ENCODE measurements at regions not wholly inside any gene's neighbourhood (a gene's known extent, or its start where the extent isn't known, plus 50 kb on each side); places are given as distances from the start of the nearest gene placed in this dataset.
A peak's percentile ranks its signal among the peaks of the same experiment; 100 is the strongest.

DNA sequence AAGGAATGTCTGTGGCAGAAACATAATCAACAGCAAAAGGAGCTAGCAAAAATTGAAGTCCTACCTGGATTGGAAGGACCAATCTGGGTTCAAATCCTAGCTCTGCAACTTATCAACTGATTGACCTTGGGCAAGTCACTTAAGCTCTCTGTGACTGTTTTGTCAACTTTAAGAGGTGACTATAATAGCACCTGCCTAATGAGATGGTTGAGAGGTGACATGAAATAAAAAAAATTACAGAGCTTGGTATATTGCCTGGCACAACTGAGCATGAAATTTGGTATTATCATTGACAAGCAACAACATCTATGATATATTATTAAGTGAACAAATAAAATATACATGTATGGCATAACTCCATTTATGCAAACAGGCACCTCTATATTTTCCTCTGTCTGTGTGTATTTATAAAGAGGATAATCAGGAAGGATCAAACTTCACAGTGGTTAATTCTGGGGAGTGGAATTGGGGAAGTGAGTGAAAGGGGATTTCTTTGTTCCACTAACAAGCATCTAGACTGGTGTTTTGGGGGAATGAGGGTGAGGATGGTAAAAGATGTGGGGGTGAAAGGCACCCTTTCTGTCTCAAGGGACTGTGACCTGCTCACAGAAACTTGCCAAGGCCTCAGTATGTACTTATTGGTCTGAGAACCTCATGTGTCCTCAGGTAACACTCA lies 132.8 kb upstream of the SERTAD2 start:
- no peak for DNase-seq (ENCODE audit: low read depth)
- H3K4me3 ChIP-seq (replicated peaks; ENCODE audit: low read depth, low read length), result no peak overlapping the region
- no peak for TF ChIP-seq CTCF (IDR thresholded peaks at IDR 0.05; ENCODE audit: low read length, missing control alignments)

- no peak for TF ChIP-seq CTCF (IDR thresholded peaks at IDR 0.05; ENCODE audit: low read length, missing control alignments)
- no peak for DNase-seq (ENCODE audit: low read depth)
- no peak overlapping the region for H3K4me3 ChIP-seq (replicated peaks; ENCODE audit: low read depth, low read length)
Measured at GRCh38 chr2:64787019-64787365, 133.3 kb upstream of the SERTAD2 start.

GRCh38 chr2:64787698-64788097 lies 134.0 kb upstream of the SERTAD2 start:
- H3K4me3 ChIP-seq (replicated peaks; ENCODE audit: low read depth, low read length), result no peak overlapping the region
- no peak for TF ChIP-seq CTCF (IDR thresholded peaks at IDR 0.05; ENCODE audit: low read length, missing control alignments)
- peak; percentile 50 for DNase-seq (ENCODE audit: low read depth)

- TF ChIP-seq CTCF (IDR thresholded peaks at IDR 0.05; ENCODE audit: low read length, missing control alignments), result no peak
- no peak for DNase-seq (ENCODE audit: low read depth)
- H3K4me3 ChIP-seq (replicated peaks; ENCODE audit: low read depth, low read length), result no peak overlapping the region
Measured at GRCh38 chr2:64789466-64790320, 136.0 kb upstream of the SERTAD2 start.

- no peak overlapping the region for H3K4me3 ChIP-seq (replicated peaks; ENCODE audit: low read depth, low read length)
- DNase-seq (ENCODE audit: low read depth), result no peak
- TF ChIP-seq CTCF (IDR thresholded peaks at IDR 0.05; ENCODE audit: low read length, missing control alignments), result no peak
Measured at GRCh38 chr2:64792300-64792699, 138.6 kb upstream of the SERTAD2 start.

DNA sequence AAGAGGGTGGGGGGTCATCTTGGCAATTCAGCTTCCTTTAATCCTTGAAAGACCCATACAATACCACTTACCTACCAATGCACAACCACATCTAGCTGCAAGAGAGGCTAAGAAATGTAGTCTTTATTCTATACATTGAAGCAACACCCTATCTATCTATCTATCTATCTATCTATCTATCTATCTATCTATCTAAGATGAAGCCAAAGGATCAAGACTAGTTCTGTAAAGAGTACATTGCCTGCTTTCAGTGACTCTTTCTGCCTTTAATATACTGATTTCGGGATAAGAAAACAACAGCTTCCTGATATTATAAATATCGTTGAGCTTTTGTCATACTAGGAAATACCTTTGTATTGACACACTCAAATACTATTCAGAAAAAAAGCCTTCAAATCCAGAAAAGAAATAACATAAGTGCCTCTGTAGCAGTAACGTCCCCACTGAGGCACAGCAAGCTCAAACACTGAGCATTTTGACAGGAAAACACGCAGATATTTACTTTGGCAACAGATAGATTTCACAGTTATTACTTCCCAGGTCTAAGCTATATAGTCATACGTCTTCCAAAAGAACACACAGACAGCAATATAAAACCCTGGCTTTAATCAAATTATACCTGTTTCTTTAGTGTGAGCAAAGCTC lies 139.4 kb upstream of the SERTAD2 start:
- H3K4me3 ChIP-seq (replicated peaks; ENCODE audit: low read depth, low read length), result no peak overlapping the region
- DNase-seq (ENCODE audit: low read depth), result peak; percentile 45
- no peak for TF ChIP-seq CTCF (IDR thresholded peaks at IDR 0.05; ENCODE audit: low read length, missing control alignments)

Measured in fibroblast of pulmonary artery (primary cell).